Adrenal gland (tissue), 9 donors: ENCODE measurements at regions not wholly inside any gene's neighbourhood (a gene's known extent, or its start where the extent isn't known, plus 50 kb on each side); places are given as distances from the start of the nearest gene placed in this dataset.
"Not testable (repeated sequence)": the region's sequence is repeated elsewhere in the genome, so short reads cannot be mapped to it uniquely, and the experiment has no call there.

Experiments
- DNase-seq, 7 donors: peaks; one replicate each; pipeline ENCODE4 v3.0.0-alpha.2; 2019 to 2020
- H3K27ac ChIP-seq, 5 donors: fragments of 200-600 bp; sonication (generic) in 4 of 5; 1 replicate in 3 of 5; 2 replicates in 2 of 5; pipeline versions ENCODE4 v1.5.1 to v1.8.0; 2016 to 2020; ENCODE audit warnings: mild to moderate bottlenecking in 1 of 5
- H3K27me3 ChIP-seq: fragments of 200-600 bp; 2 replicates; pipeline ENCODE4 v1.8.0; 2021
- H3K36me3 ChIP-seq, 2 donors: fragments of 200-600 bp; replicated peaks in 1 of 2; 1 replicate in 1 of 2; 2 replicates in 1 of 2; pipeline versions ENCODE4 v1.5.1 to v1.8.0; 2018 to 2022
- H3K4me1 ChIP-seq, 2 donors: fragments of 200-600 bp; replicated peaks in 1 of 2; 1 replicate in 1 of 2; 2 replicates in 1 of 2; pipeline versions ENCODE4 v1.5.1 to v1.8.0; 2018 to 2021
- H3K4me3 ChIP-seq, 4 donors: fragments of 200-600 bp; sonication (generic) in 3 of 4; one replicate each; pipeline ENCODE4 v1.5.1; 2016 to 2018
- H3K9me3 ChIP-seq, 3 donors: fragments of 200-600 bp; sonication (generic) in 1 of 3; replicated peaks in 1 of 3; 1 replicate in 2 of 3; 2 replicates in 1 of 3; pipeline versions ENCODE4 v1.5.1 to v1.8.0; 2016 to 2021
- CTCF ChIP-seq, 6 experiments: fragments of 450-650 bp in 4 of 6; fragments of 200-600 bp in 2 of 6; sonication (generic) in 1 of 6; IDR thresholded peaks; 1 replicate in 5 of 6; 2 replicates in 1 of 6; pipeline versions ENCODE4 v1.5.1 to v1.8.0; 2016 to 2021; ENCODE audit warnings: antibody characterized with exemption in 6 of 6, mild to moderate bottlenecking in 2 of 6, moderate library complexity in 1 of 6
- POLR2A ChIP-seq, 2 donors: fragments of 450-650 bp; IDR thresholded peaks; one replicate each; pipeline ENCODE4 v1.6.1; 2017; ENCODE audit warnings: antibody characterized with exemption in 2 of 2, mild to moderate bottlenecking in 2 of 2, moderate library complexity in 1 of 2
- WGBS, 4 donors: extraction: QIAGEN DNeasy Blood & Tissue Kit in 2 of 4; methylation state at CpG; one replicate each; pipeline versions ENCODE4 v1.1.5 to v1.1.7; 2013 to 2017; 5-methylcytosine and 5-hydroxymethylcytosine counted together
- intact Hi-C, 2 donors: fragments of 100-400 bp; cut with DNase I; formaldehyde crosslinking; loops; one replicate each; pipeline versions ENCODE4 v1.14.1 to v1.15.0; 2022 to 2023
- donor health status: healthy with polysubstance abuse.
- donor health status: Bipolar disorder and iron deficiency.
- donor health status: DM: yes; HTN: yes; CAD: no.
- donor health status: DM: no; HTN: no; CAD: no.
- donor health status: DM: no; HTN: no; CAD: no.

GRCh38 chr14:38662781-38663180 lies 406.9 kb upstream of the CLEC14A start:
- Histone ChIP-seq H3K4me1 (no peaks in the 10 kb centered on the region), H3K9me3 (no peaks in the 10 kb centered on the region), H3K36me3 (no peaks in the 10 kb centered on the region), H3K27me3 (no peaks in the 10 kb centered on the region), H3K4me3 (no peak overlapping the region), H3K27ac (no peak overlapping the region)
- TF ChIP-seq POLR2A (IDR thresholded peaks at IDR 0.05), result no peak
- no peak for TF ChIP-seq CTCF (IDR thresholded peaks at IDR 0.05)
- no peak for DNase-seq
- WGBS, 4 donors, result 68 to 73% (median 70%) methylated on average over 3 of the region's 3 CpGs
- intact Hi-C loops, result no loop called here

- DNase-seq, result no peak
- no peak overlapping the region for H3K27ac ChIP-seq
- WGBS, 4 donors, result 50 to 79% (median 66%) methylated on average over 2 of the region's 2 CpGs
Observed at GRCh38 chr14:38646391-38646790, 390.5 kb upstream of the CLEC14A start.

GRCh38 chr14:38634913-38635312 lies 379.0 kb upstream of the CLEC14A start:
- H3K36me3 ChIP-seq, H3K4me1 ChIP-seq, H3K9me3 ChIP-seq, H3K27ac ChIP-seq, intact Hi-C loops, H3K27me3 ChIP-seq, DNase-seq, H3K4me3 ChIP-seq: not testable (repeated sequence)
- 85 to 92% (median 91%) methylated on average over 18 to 19 of the region's 19 CpGs for WGBS, 4 donors

More at GRCh38 chr14:38646391-38646790, 390.5 kb upstream of the CLEC14A start:
- Histone ChIP-seq H3K27me3 (no peaks in the 10 kb centered on the region), H3K36me3 (no peaks in the 10 kb centered on the region), H3K9me3 (no peaks in the 10 kb centered on the region), H3K4me1 (no peaks in the 10 kb centered on the region), H3K4me3 (no peak overlapping the region)
- TF ChIP-seq CTCF (IDR thresholded peaks at IDR 0.05), result no peak
- no peak for TF ChIP-seq POLR2A (IDR thresholded peaks at IDR 0.05)
- intact Hi-C loops, result no loop called here

GRCh38 chr14:38629412-38629811 lies 373.5 kb upstream of the CLEC14A start:
- 65 to 94% (median 81%) methylated on average over 2 to 3 of the region's 3 CpGs for WGBS, 4 donors

More at GRCh38 chr14:38629412-38629811, 373.5 kb upstream of the CLEC14A start:
- Histone ChIP-seq H3K27ac (no peak overlapping the region), H3K4me1 (no peaks in the 10 kb centered on the region), H3K9me3 (no peaks in the 10 kb centered on the region), H3K36me3 (no peaks in the 10 kb centered on the region), H3K4me3 (no peak overlapping the region), H3K27me3 (no peaks in the 10 kb centered on the region)
- TF ChIP-seq CTCF (IDR thresholded peaks at IDR 0.05) (no peak), POLR2A (IDR thresholded peaks at IDR 0.05) (no peak)
- intact Hi-C loops, result no loop called here
- DNase-seq, result no peak
